Chondrocyte (in vitro differentiated cells): ENCODE measurements at regions not wholly inside any gene's neighbourhood (a gene's known extent, or its start where the extent isn't known, plus 50 kb on each side); places are given as distances from the start of the nearest gene placed in this dataset.

Experiments used
- DNase-seq: peaks from one replicate; pipeline ENCODE4 v3.0.0; 2021; ENCODE audit warnings: mixed read lengths, low spot score
- H3K27ac Mint-ChIP-seq: one replicate; pipeline ENCODE4 v1.8.0; 2021; ENCODE audit warnings: mild to moderate bottlenecking, moderate library complexity, mixed read lengths; ENCODE audit not compliant: unreplicated experiment
- H3K27me3 Mint-ChIP-seq: 2 replicates; pipeline ENCODE4 v1.8.0; 2021; ENCODE audit warnings: low read depth, mixed read lengths
- H3K36me3 Mint-ChIP-seq: 2 replicates; pipeline ENCODE4 v1.8.0; 2021; ENCODE audit warnings: low read depth, mixed read lengths
- H3K4me1 Mint-ChIP-seq: 2 replicates; pipeline ENCODE4 v1.8.0; 2021; ENCODE audit warnings: low read depth, mild to moderate bottlenecking, mixed read lengths
- H3K4me3 Mint-ChIP-seq: one replicate; pipeline ENCODE4 v1.8.0; 2021; ENCODE audit warnings: mild to moderate bottlenecking, moderate library complexity, mixed read lengths; ENCODE audit not compliant: unreplicated experiment
- H3K9me3 Mint-ChIP-seq: 2 replicates; pipeline ENCODE4 v1.8.0; 2021; ENCODE audit warnings: low read depth, mixed read lengths
- CTCF ChIP-seq: fragments of 200-600 bp; sonication (generic); IDR thresholded peaks from 2 replicates; pipeline ENCODE4 v1.5.0; 2021; ENCODE audit warnings: antibody characterized with exemption, mild to moderate bottlenecking, moderate library complexity

- Mint-ChIP-seq H3K4me1 (peaks cover 24% of the 10 kb centered on the region), H3K27me3 (no peaks in the 10 kb centered on the region), H3K4me3 (no peak overlapping the region), H3K36me3 (no peaks in the 10 kb centered on the region), H3K9me3 (no peaks in the 10 kb centered on the region), H3K27ac (no peak overlapping the region)
- DNase-seq = no peak
- no peak for TF ChIP-seq CTCF
These were observed 78.0 kb upstream of the CTLA4 start for GRCh38 chr2:203789618-203790017.

- Mint-ChIP-seq H3K27ac (no peak overlapping the region), H3K4me1 (peaks cover 21% of the 10 kb centered on the region), H3K4me3 (no peak overlapping the region), H3K9me3 (no peaks in the 10 kb centered on the region), H3K27me3 (no peaks in the 10 kb centered on the region), H3K36me3 (no peaks in the 10 kb centered on the region)
- no peak for DNase-seq
- TF ChIP-seq CTCF = no peak
These were observed 77.3 kb upstream of the CTLA4 start for GRCh38 chr2:203790134-203790852.

GRCh38 chr2:203796248-203797010 lies 71.1 kb upstream of the CTLA4 start:
- H3K9me3 Mint-ChIP-seq = peaks cover 4% of the 10 kb centered on the region
- DNase-seq = no peak
- no peak overlapping the region for H3K27ac Mint-ChIP-seq
- no peak for TF ChIP-seq CTCF
- H3K36me3 Mint-ChIP-seq = no peaks in the 10 kb centered on the region
- no peak overlapping the region for H3K4me3 Mint-ChIP-seq
- peaks cover 22% of the 10 kb centered on the region for H3K4me1 Mint-ChIP-seq
- no peaks in the 10 kb centered on the region for H3K27me3 Mint-ChIP-seq

- no peak overlapping the region for H3K4me3 Mint-ChIP-seq
- no peaks in the 10 kb centered on the region for H3K27me3 Mint-ChIP-seq
- no peak overlapping the region for H3K27ac Mint-ChIP-seq
- no peak for DNase-seq
- peaks cover 28% of the 10 kb centered on the region for H3K4me1 Mint-ChIP-seq
- H3K9me3 Mint-ChIP-seq = peaks cover 5% of the 10 kb centered on the region
- H3K36me3 Mint-ChIP-seq = no peaks in the 10 kb centered on the region
- TF ChIP-seq CTCF = no peak
These were observed 70.3 kb upstream of the CTLA4 start for GRCh38 chr2:203797276-203797675.

- Mint-ChIP-seq H3K9me3 (peaks cover 5% of the 10 kb centered on the region), H3K4me1 (peaks cover 32% of the 10 kb centered on the region), H3K27ac (no peak overlapping the region), H3K27me3 (no peaks in the 10 kb centered on the region), H3K36me3 (no peaks in the 10 kb centered on the region), H3K4me3 (no peak overlapping the region)
- no peak for DNase-seq
- no peak for TF ChIP-seq CTCF
These were observed 69.9 kb upstream of the CTLA4 start for GRCh38 chr2:203797712-203798111.
